ENCODE measurements at regions not wholly inside any gene's neighbourhood (a gene's known extent, or its start where the extent isn't known, plus 50 kb on each side); places are given as distances from the start of the nearest gene placed in this dataset.

- DNase-seq (ENCODE audit: low read depth in 2 of 2) = no peak
These were observed 484.3 kb downstream of the LMO4 start for GRCh38 chr1:87812871-87813577.

DNA sequence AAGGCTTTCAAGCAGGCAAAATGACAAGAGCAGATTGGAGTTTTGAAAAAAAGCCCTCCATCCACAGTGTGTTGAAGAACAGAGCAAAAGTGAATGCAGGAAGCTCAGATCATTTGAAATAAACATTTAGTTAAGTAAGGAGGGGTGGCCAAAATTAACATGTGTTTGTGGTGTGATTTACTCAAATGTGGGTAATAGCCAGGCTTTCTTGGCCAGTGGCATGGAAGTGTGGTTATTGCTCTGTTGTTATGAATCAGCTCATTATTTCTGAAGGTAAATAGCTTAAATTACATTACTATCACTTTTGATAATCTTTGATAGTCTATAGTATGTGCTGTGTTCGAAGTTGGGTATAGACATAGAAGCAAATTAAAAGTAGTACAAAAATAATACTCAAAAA lies 485.9 kb downstream of the LMO4 start:
- no peak for DNase-seq (ENCODE audit: low read depth in 2 of 2)

DNA sequence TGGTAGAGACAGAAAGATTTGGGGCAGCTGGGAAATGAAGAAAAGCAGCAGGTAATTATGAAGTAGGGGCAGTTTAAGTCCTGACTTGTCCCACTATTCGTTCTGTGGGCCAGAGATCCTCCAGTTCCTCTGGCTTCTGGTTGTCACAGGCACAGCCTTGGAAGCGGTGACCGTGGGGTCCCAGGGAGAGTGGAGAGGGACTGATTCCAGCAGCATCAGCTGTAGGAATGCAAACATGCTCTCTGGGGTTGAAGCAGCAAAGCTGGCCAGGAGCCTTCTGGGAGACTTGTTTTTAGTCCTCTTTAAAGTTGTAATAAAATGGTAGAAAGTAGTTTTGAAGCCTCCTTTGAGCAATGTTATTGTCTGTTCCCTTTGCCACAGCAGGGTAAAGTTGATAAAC lies 488.0 kb downstream of the LMO4 start:
- DNase-seq (ENCODE audit: low read depth in 2 of 2) = no peak

DNA sequence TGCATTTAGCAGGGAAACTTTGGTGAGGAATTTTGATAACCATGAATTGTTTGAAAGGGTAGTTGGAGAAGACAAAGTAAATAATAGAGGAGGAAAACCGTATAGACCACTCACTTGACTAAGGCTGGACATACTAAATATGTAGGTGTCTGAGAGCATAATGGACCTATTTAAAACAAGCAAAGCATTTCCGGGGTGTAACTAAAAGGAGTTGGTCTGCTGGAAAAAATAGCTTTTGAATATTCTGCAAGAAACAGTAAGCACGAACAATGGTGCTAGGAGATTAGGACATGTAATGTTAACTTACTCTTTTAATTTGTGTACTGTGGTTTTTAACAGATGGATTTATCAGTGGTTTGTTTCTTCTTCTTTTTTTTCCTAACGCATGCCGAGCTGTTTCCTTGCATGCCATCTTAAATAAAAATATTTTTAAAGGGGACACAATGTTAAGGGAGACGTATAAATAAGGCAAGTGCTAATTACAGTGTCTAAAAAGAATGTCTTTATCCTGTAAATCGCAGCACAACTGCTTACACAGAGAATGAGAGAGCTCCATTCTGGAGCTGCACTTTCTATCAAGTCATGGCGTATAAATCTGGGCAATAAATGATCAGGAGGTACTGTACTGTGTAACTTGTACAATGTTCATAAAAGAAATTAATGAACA lies 492.1 kb downstream of the LMO4 start:
- DNase-seq (ENCODE audit: low read depth in 2 of 2) = no peak

GRCh38 chr1:87821335-87821697 lies 492.6 kb downstream of the LMO4 start:
- DNase-seq (ENCODE audit: low read depth in 2 of 2) = no peak

DNA sequence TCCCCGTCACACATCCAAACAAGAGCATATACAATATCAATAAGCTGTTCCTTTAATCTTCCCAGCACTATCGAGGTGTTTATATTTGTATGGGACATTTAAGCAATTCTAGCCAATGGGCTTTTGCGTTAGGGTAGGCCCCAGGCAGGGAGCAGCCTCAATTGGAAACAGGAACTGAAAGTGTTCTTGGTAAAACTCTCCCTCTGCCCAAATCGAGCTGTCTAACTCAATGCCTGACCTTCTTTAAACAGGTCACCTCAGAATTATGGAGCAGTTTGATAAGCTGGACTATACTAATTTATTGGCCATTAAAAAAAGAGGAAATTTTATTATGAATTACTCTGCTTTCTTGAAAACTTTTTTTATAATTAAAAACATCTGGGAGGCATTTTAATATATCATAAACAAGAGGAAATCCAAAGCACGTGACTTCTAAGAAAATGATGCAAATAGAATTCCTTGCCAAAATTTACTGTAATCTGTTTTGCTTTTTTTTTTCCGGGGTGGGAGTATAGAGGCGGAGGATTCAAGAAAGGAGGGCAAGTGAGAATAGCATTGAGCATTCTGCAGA lies 498.1 kb downstream of the LMO4 start:
- no peak for DNase-seq (ENCODE audit: low read depth in 2 of 2)

DNA sequence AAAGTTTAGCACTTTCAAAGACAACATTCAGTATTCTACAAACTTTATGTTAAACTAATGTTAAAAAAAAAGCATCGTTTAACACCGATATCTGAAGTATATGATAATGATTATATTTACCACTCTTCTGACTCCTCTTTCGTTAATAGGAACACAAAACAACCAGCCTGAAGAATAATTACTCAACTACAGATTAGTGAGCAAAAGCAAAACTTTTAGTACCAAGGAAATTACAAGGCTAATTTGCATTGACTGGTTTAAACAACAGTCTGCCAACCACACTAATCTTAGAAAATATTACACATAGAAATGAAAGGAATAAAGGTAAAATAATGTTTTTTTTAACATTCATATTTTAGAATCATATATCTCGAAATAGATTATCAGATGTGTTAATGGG lies 500.7 kb downstream of the LMO4 start:
- no peak for DNase-seq (ENCODE audit: low read depth in 2 of 2)

- DNase-seq (ENCODE audit: low read depth in 2 of 2) = no peak
These were observed 501.8 kb downstream of the LMO4 start for GRCh38 chr1:87830432-87830978.

DNA sequence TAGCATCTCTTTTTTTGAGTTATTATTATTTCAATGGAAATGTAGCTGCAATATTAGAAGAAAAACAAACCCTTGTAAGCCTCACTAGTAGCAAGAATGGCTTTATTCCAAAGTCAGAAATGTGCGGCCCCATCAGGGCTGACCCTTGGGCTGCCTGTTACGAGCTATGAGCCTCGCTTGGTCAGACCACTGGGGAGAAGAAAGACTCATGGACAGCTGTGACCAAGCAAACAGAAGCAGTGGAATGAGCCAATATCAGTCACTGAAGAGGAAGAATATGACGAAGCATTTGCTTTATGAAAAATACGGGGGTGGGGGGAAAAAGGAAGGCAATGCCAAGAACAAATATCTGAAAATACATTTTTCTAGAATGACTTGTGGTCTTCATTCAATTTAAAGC lies 504.5 kb downstream of the LMO4 start:
- no peak for DNase-seq (ENCODE audit: low read depth in 2 of 2)

DNA sequence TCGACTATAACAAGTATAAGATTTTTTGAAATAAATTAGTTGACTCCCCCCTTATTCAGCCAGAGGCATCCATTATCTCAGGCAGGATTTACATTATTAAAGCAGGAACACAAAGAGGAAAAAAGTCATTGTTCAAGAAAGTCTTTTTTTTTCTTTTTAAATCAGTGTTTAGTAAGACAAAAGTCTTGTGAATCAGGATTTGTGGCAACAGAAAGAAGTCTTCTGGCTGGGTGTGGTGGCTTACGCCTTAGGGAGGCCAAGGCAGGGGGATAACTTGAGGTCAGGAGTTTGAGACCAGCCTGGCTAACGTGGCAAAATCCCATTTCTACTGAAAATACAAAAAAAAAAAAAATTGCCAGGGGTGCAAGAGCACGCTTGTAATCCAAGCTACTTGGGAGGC lies 505.5 kb downstream of the LMO4 start:
- DNase-seq (ENCODE audit: low read depth in 2 of 2) = no peak

DNA sequence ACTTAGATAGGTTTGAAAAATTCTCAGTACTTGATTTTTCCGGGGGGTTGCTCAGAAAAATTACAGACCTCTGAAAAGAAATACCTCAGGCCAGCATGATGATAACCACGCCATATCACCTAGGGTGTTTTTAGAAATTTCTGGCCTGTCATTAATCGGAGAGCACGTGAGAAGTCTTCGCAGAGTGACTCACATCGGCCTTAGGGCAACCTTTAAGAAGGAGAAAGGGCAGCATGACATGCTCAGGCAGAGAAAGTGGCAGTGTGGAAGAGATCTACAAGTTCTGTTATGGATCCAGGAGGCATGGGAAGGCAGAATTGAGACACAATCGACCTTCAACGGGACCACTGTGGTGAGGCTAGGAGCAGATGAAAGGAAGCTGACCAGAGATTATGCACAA lies 506.3 kb downstream of the LMO4 start:
- no peak for DNase-seq (ENCODE audit: low read depth in 2 of 2)

DNA sequence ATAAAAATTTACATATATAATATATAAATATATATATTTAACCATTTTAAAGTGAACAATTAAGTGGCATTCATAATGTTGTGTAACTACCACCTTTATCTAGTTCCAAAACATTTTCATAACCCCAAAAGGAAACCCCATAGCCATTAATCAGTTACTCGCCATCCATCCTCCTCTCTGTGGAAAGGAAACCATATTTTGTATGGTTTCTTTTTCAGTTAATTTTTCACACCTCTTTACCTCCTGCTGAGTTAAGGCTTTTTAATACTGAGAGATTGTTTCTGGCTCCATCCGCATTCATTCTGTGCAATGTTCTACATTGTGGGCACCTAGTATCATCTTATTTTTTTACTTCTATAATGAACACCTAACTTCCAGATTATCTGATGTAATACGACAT lies 512.1 kb downstream of the LMO4 start:
- no peak for DNase-seq (ENCODE audit: low read depth in 2 of 2)

GRCh38 chr1:87841332-87841731 lies 512.7 kb downstream of the LMO4 start:
- no peak for DNase-seq (ENCODE audit: low read depth in 2 of 2)

- no peak for DNase-seq (ENCODE audit: low read depth in 2 of 2)
These were observed 513.5 kb downstream of the LMO4 start for GRCh38 chr1:87842156-87842555.

- no peak for DNase-seq (ENCODE audit: low read depth in 2 of 2)
These were observed 515.6 kb downstream of the LMO4 start for GRCh38 chr1:87844251-87844650.

DNA sequence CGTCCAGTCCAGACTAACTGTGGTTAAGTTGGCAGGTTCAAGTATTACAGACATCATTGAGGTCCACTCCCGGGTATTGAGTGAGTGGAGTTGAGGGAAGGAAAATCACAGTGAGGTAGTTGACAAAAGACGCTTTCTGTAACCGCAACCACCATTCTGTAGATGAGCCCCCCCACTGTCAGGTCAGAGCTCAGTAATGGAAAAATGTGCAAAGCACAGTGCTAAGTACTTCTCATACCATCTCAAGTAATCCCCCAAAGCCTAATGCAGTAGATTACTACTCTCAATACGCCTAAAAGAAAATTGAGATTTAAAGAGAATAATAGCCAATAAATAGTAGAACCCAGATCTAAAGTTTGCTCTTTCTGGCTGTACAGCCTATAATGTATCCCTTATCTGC lies 522.8 kb downstream of the LMO4 start:
- DNase-seq (ENCODE audit: low read depth in 2 of 2) = no peak

DNA sequence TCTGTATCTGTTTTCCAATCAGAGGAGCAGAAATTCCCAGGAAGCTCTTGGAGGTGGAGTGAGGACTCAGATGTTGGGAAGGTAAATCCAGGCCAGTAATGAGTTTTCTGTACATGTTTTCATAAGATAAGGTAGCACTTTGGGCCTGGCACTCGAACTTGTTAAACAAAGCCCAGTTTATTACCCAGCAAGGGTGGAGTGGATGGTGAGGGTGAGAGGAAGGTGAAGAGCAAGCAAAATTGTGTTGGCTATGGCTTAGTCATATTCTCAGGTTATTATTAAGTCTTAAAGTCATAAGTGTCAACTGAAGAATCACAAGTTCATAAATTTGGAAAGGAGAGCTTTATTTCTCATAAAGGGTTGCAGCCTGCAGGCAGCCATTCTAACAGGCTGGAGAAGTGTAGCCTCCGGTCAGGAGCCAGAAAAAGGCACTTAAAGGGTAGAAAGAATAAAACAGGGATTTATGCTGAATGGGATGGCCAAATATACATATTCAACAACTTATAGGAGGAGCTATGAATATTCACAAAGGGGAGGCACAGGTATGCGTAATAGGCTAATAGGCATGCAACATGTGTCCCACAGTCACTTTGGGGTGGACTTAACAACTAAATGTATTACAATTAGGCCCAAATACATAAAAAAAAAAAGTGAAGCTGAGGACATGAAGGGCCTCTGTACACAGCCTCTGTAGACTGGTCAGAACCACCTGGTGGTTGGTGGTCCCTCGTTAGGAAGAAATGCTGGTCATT lies 523.9 kb downstream of the LMO4 start:
- no peak for DNase-seq (ENCODE audit: low read depth in 2 of 2)

DNA sequence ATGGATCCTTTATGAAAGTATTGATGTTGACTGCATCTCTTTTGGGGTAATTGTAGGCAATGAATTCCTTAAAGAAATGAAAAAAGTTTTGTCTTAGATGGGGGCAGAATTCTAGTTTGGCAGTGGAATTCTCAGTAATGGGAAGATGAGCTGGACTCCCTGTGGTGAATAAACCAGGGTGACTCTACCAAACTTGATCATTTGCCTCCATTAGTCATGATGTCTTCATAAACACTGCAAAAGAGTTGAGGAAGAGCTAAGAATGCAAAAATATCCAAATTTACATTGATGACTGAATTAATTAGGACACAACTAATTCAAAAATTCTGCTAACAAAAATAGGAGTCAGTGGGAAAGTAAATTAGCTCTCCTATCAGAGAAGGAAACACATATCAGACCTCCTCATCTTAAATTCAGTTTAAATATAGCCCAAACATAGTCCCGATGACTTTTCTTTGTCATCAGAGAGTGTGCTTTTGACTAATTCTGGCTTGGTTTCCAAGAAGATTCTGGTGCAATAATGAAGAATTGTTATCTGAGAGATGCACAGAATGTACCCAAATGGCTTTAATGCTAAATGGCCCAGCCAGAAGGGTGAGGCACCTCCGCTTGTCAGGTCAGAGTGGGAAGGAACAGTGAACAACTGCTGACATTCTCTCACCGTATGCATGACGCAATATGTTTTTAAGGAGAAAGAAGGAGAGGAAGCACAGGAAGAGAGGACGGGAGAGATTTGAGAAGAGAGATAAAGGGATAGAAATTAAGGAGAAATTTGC lies 525.1 kb downstream of the LMO4 start:
- DNase-seq (ENCODE audit: low read depth in 2 of 2) = no peak

DNA sequence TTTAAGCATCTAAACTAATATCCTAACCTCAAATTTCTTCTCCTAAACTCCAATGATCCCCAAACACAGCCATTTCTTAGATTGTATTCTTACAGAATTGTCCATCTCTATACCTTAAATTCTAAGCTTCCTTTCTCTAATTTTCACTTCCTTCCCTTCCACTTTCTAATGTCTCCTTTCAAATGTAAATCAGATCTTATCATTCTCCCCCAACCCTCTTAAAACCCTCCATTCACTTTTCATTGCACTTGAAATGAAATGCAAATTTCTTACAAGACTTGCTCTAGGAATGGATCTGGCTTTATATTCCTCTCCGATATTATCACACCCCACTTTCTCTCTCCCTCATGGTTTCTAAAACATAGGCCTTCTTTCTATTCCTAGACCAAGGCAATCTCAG lies 534.6 kb downstream of the LMO4 start:
- DNase-seq (ENCODE audit: low read depth in 2 of 2) = no peak

- no peak for DNase-seq (ENCODE audit: low read depth in 2 of 2)
These were observed 536.0 kb downstream of the LMO4 start for GRCh38 chr1:87864676-87865075.

DNA sequence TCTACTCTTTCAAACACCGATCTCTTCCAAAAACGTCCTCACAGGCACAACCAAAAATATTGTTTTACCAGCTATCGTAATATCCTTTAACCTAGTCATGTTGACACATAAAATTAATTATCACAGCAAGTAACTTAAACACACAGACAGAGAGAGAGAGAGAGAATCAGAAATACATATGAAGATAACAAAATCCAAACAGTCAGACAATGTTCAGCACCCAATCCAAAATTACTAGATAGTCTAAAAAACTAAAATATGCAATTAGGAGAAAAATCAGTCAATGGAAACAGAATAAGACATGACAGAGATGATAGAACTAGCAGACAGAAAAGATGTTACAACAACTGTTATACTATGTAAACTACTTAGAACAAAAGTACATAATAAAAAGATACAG lies 537.7 kb downstream of the LMO4 start:
- no peak for DNase-seq (ENCODE audit: low read depth in 2 of 2)

GRCh38 chr1:87867626-87868025 lies 538.9 kb downstream of the LMO4 start:
- DNase-seq (ENCODE audit: low read depth in 2 of 2) = no peak

Data from stimulated activated CD8-positive, alpha-beta memory T cell treated with anti-CD3 and anti-CD28 coated beads, Interleukin-7, amount 100 ng/mL, for 1 hour (primary cell).